ENCODE measurements at regions not wholly inside any gene's neighbourhood (a gene's known extent, or its start where the extent isn't known, plus 50 kb on each side); places are given as distances from the start of the nearest gene placed in this dataset.

DNA sequence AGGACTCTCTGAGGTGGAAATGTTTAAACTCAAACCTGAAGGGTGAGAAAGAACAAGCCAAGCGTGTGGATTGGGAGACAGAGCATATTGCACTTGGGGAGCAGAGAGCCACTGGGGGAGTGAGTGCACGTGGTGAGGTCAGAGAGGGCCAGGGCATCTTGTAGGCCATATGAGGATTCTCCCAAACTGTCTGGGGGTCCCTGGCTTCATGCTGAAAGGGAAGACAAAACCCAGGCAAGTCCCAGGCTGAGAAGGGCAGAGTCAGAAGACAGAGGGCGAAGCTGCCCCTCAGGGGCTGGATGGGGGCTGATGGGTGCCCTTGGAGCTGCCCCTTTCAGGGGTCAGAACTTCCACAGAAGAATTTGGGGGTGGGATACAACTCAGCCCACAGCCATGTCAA lies 215.3 kb upstream of the S1PR3 start:
- no peak overlapping the region for H3K27ac Mint-ChIP-seq

DNA sequence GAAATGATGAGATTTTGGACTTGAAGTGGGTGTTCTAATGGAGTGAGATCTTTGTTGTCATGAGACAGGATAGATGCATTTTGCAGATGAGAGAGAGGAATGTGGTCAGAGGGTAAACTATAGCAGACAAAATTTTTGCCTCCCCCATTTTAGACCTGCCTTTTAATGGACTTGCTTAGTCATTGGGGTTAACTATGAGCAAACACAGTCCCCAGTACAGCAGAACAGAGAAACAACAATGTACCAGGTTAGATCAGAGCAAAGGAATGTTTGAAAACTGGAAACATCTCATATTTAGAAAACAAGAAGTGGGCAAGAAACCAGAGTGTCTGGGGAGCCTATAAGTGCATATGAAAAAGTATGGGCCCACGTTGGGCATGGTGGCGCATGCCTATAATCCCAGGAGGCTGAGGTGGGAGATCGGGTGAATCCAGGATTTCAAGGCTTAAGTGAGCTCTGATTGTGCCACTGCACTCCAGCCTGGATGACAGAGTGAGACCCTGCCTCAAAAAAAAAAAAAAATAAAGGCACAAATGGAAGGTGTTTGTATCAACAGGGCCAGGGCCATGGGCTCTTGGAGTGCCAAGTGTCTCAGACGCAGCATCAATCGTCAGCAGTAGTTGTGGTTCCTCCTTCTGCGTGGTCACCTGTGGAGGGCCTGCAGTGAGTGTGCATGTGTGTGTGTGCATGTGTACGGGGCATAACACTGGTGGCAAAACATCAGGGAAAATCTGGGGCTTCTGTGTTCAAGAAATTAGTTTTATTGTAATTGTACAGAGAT lies 214.4 kb upstream of the S1PR3 start:
- ATAC-seq = no peak
- H3K4me1 Mint-ChIP-seq (ENCODE audit: low read depth) = no peaks in the 10 kb centered on the region
- TF ChIP-seq CTCF (IDR thresholded peaks at IDR 0.05) = no peak

More for the DNA sequence above, 215.3 kb upstream of the S1PR3 start:
- TF ChIP-seq CTCF (IDR thresholded peaks at IDR 0.05) = no peak
- Mint-ChIP-seq H3K4me1 (ENCODE audit: low read depth) (no peaks in the 10 kb centered on the region), H3K9me3 (no peaks in the 10 kb centered on the region), H3K27me3 (peaks cover 19% of the 10 kb centered on the region), H3K36me3 (ENCODE audit: low read depth) (no peaks in the 10 kb centered on the region), H3K4me3 (no peak overlapping the region)
- intact Hi-C loops (cut with micrococcal nuclease) = no loop called here
- DNase-seq (no peak), ATAC-seq (no peak)
- CTCF ChIA-PET = no interaction called here
- POLR2A ChIA-PET = no interaction called here

DNA sequence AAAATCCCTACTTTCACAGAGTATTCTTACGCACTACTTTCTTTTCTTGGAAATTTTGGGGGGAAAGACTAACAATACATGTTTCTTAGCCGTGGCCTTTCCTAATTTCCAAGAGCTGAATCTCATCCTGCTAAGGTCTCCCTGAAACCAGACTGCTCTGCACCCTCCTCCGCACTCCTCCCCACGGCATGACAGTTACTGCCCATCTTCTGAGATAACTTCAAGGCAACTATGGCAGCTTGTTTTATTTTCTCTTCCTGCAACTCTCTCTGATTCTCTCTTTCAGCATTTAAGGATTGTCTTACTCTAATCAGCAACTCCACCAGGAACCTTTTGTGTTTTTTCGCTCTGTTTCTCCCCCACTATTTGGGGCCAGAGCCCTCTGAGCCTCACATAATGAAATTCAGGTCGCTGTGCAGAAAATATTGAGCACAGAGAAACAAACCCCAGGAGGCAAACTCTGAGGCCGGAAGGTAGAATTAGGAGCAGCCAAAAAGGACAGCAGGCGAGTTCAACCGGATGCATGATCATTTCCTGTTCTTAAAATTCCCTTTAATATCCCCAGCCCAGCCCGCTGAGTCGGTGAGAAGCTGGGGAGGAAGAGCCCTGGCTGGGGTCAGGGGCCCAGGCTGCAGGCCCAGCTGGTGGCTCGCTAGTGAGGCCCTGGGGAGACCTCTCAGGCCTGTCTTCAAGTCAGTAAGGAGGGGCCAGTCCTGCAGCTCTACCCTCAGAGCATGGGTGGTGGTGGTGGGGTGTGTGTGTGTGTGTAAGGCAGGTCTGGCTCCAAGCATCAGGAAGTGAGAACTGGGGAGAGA lies 213.6 kb upstream of the S1PR3 start:
- CTCF ChIA-PET = no interaction called here
- intact Hi-C loops (cut with micrococcal nuclease) = no loop called here
- no peak overlapping the region for H3K4me3 Mint-ChIP-seq
- H3K9me3 Mint-ChIP-seq = no peaks in the 10 kb centered on the region
- POLR2A ChIA-PET = no interaction called here
- no peaks in the 10 kb centered on the region for H3K36me3 Mint-ChIP-seq (ENCODE audit: low read depth)
- no peak overlapping the region for H3K27ac Mint-ChIP-seq
- peaks cover 19% of the 10 kb centered on the region for H3K27me3 Mint-ChIP-seq
- no peaks in the 10 kb centered on the region for H3K4me1 Mint-ChIP-seq (ENCODE audit: low read depth)
- ATAC-seq = no peak
- no peak for TF ChIP-seq CTCF (IDR thresholded peaks at IDR 0.05)
- no peak for DNase-seq

More for the DNA sequence above, 214.4 kb upstream of the S1PR3 start:
- DNase-seq = no peak
- intact Hi-C loops (cut with micrococcal nuclease) = no loop called here
- ChIA-PET POLR2A (no interaction called here), CTCF (no interaction called here)
- Mint-ChIP-seq H3K36me3 (ENCODE audit: low read depth) (no peaks in the 10 kb centered on the region), H3K4me3 (no peak overlapping the region), H3K27ac (no peak overlapping the region), H3K27me3 (peaks cover 23% of the 10 kb centered on the region), H3K9me3 (no peaks in the 10 kb centered on the region)

DNA sequence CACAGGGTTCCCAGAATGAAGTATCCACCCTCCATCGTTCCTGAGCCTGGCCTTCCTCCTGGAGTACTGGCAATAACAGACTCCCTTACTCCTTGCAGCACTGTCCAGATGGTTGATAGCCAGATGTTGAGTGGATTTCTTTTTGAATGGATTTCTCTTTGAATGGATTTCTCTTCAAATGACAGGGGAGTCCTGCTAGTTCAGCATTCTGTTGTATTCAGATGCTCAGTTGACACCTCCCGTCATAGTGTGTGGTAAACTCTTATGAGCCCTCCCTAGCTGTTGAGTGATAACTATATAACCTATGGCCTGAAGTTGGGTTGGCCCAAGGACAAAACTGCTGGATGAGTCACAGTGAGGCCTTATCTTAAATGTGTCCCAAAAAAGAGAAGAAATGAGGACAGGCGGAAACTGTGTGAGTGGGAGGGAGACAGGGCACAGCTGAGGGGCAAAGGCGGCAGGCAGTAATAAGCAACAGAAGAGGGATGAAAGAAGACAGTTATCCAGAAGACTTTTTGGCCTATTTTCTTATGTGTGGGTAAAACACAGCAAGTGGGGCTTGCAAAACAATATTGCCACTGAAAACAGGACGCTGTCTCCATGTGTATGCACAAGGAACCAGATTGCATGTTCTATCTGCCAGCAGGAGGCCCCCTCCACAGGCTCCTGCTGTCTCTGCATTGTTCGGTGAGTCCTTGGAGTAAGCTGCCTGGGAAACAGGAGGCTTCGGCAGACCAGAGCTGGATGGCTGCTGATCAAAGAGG lies 209.5 kb upstream of the S1PR3 start:
- Mint-ChIP-seq H3K9me3 (no peaks in the 10 kb centered on the region), H3K4me1 (ENCODE audit: low read depth) (no peaks in the 10 kb centered on the region), H3K4me3 (no peak overlapping the region), H3K27ac (no peak overlapping the region), H3K36me3 (ENCODE audit: low read depth) (no peaks in the 10 kb centered on the region), H3K27me3 (peaks cover 12% of the 10 kb centered on the region)
- POLR2A ChIA-PET = interaction anchor here (0.9 kb wide), 1 partner anchor 211 kb away, joined by 3 read pairs; no protein-coding TSS in a partner anchor
- CTCF ChIA-PET = no interaction called here
- no peak for ATAC-seq
- DNase-seq = no peak
- TF ChIP-seq CTCF (IDR thresholded peaks at IDR 0.05) = no peak
- intact Hi-C loops (cut with micrococcal nuclease) = no loop called here

All from activated CD8-positive, alpha-beta T cell treated with anti-CD3 and anti-CD28 coated beads for 36 hours (primary cell).